SK-N-SH treated with all-trans-retinoic acid at 6 μM for 48 hours (cell line): ENCODE measurements at regions not wholly inside any gene's neighbourhood (a gene's known extent, or its start where the extent isn't known, plus 50 kb on each side); places are given as distances from the start of the nearest gene placed in this dataset.

Source experiments
- ATAC-seq: fragments of 200-7000 bp; cut with Tn5 transposase; 3 replicates; pipeline ENCODE4 v1.9.1; 2020; ENCODE audit warnings: mild to moderate bottlenecking, moderate library complexity
- ARNTL ChIP-seq: fragments of 450-650 bp; formaldehyde crosslinking; IDR thresholded peaks from 2 replicates; pipeline ENCODE4 v1.5.0; 2020; ENCODE audit warnings: low read depth, mild to moderate bottlenecking, moderate library complexity, borderline replicate concordance
- BACH2 ChIP-seq: fragments of 250-450 bp; sonication (Bioruptor Pico); IDR thresholded peaks from 2 replicates; pipeline ENCODE4 v1.9.0; 2021; ENCODE audit warnings: mild to moderate bottlenecking, borderline replicate concordance
- CSDC2 ChIP-seq: fragments of 250-450 bp; sonication (Bioruptor Pico); IDR thresholded peaks from 2 replicates; pipeline ENCODE4 v1.5.0; 2020; ENCODE audit warnings: mild to moderate bottlenecking, moderate library complexity
- ESRRG ChIP-seq: fragments of 250-450 bp; sonication (Bioruptor Pico); IDR thresholded peaks from 2 replicates; pipeline ENCODE4 v1.6.1; 2021; ENCODE audit warnings: mild to moderate bottlenecking
- ISL1 ChIP-seq: fragments of 250-450 bp; sonication (Bioruptor Pico); IDR thresholded peaks from 2 replicates; pipeline ENCODE4 v2.1.2; 2022; ENCODE audit warnings: mild to moderate bottlenecking, moderate library complexity
- OSR1 ChIP-seq: fragments of 250-450 bp; sonication (Bioruptor Pico); IDR thresholded peaks from 2 replicates; pipeline ENCODE4 v1.8.0; 2022; ENCODE audit warnings: moderate library complexity, mild to moderate bottlenecking, inconsistent platforms
- PPARA ChIP-seq: fragments of 250-450 bp; sonication (Bioruptor Pico); IDR thresholded peaks from 2 replicates; pipeline ENCODE4 v1.5.0; 2020; ENCODE audit warnings: mild to moderate bottlenecking, borderline replicate concordance
- RARB ChIP-seq: fragments of 250-450 bp; sonication (Bioruptor Pico); IDR thresholded peaks from 2 replicates; pipeline ENCODE4 v1.8.0; 2021; ENCODE audit warnings: mild to moderate bottlenecking, moderate library complexity
- SNAI2 ChIP-seq: fragments of 250-450 bp; sonication (Bioruptor Pico); IDR thresholded peaks from 2 replicates; pipeline ENCODE4 v1.5.0; 2020; ENCODE audit warnings: mild to moderate bottlenecking, moderate library complexity
- TCF4 ChIP-seq: fragments of 250-450 bp; sonication (Bioruptor Pico); IDR thresholded peaks from 2 replicates; pipeline ENCODE4 v1.8.0; 2021; ENCODE audit warnings: mild to moderate bottlenecking, moderate library complexity, borderline replicate concordance
- TOX ChIP-seq: fragments of 250-450 bp; sonication (Bioruptor Pico); IDR thresholded peaks from 2 replicates; pipeline ENCODE4 v1.8.0; 2021; ENCODE audit warnings: mild to moderate bottlenecking, moderate library complexity, borderline replicate concordance
- ZC3H10 ChIP-seq: fragments of 250-450 bp; sonication (Bioruptor Pico); IDR thresholded peaks from 2 replicates; pipeline ENCODE4 v1.5.1; 2021; ENCODE audit warnings: mild to moderate bottlenecking, moderate library complexity
- ZFP3 ChIP-seq: fragments of 250-450 bp; sonication (Bioruptor Pico); IDR thresholded peaks from 2 replicates; pipeline ENCODE4 v1.5.0; 2020; ENCODE audit warnings: mild to moderate bottlenecking, moderate library complexity
- ZFP30 ChIP-seq: fragments of 450-650 bp; formaldehyde crosslinking; IDR thresholded peaks from 2 replicates; pipeline ENCODE4 v1.5.0; 2022; ENCODE audit warnings: mild to moderate bottlenecking, moderate library complexity
- ZNF565 ChIP-seq: fragments of 450-650 bp; formaldehyde crosslinking; conservative IDR thresholded peaks from 2 replicates; pipeline ENCODE4 v1.5.0; 2020; ENCODE audit warnings: low read depth, mild to moderate bottlenecking, moderate library complexity
- ZNF70 ChIP-seq: fragments of 450-650 bp; formaldehyde crosslinking; IDR thresholded peaks from 2 replicates; pipeline ENCODE4 v1.5.0; 2020; ENCODE audit warnings: mild to moderate bottlenecking, moderate library complexity
- ZNF8 ChIP-seq: fragments of 450-650 bp; formaldehyde crosslinking; IDR thresholded peaks from 2 replicates; pipeline ENCODE4 v1.5.0; 2020; ENCODE audit warnings: mild to moderate bottlenecking, moderate library complexity
- TF ChIP-seq, protein P1 (sequence below): fragments of 250-450 bp; sonication (Bioruptor Pico); IDR thresholded peaks from 2 replicates; pipeline ENCODE4 v1.5.1; 2020; ENCODE audit warnings: low read depth, mild to moderate bottlenecking, moderate library complexity
- TF ChIP-seq, protein P2 (sequence below): fragments of 250-450 bp; sonication (Bioruptor Pico); IDR thresholded peaks from 2 replicates; pipeline ENCODE4 v1.5.1; 2021; ENCODE audit warnings: mild to moderate bottlenecking, moderate library complexity
- TF ChIP-seq, protein P3 (sequence below): fragments of 250-450 bp; sonication (Bioruptor Pico); IDR thresholded peaks from 2 replicates; pipeline ENCODE4 v1.5.0; 2020; ENCODE audit warnings: mild to moderate bottlenecking, moderate library complexity

DNA sequence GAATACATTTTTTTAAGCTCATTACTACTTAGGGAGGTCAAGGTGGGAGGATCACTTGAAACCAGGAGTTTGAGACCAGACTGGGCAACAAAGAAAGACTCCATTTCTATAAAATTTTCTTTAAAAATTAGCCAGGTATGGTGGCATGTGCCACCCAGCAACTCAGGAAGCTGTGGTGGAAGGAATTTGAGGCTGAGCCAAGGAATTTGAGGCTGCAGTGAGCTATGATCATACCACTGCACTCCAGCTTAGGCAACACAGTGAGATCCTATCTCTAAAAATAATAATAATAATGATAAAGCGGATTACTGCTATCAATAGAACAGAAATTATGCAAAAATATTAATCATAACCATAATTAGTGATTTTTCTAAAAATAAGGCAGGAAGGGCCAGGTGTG lies 170.3 kb downstream of the COPRS start:
- peak; percentile 48; the same call in 2 of the 3 replicates for ATAC-seq
- TF ChIP-seq CSDC2 (CRISPR knock-in tag) (no peak), RARB (CRISPR knock-in tag) (no peak)

DNA sequence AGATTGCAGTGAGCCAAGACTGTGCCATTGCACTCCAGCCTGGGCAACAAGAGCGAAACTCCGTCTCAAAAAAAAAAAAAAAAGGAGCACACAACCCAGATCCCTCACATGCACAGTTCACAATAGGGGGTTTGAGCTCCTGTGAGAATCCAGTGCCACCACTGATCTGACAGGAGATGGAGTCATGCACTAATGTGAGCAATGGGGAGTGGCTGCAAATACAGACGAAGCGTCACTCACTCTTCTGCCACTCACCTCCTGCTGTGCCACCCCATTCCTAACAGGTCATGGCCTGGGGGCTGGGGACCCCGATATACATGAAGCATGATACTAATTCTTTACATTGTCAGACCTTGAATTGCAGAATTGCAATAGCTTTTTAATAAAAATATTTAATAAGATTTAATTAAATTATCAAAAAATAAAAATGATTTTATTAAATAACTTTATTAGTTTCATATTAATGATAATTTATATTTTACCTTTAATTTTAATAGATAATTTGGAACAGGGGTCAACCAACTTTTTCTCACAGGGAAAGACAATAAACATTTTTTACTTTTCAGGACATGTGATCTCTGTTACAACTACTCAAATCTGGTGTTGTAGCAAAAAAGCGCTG lies 171.4 kb downstream of the COPRS start:
- no peak for ATAC-seq

DNA sequence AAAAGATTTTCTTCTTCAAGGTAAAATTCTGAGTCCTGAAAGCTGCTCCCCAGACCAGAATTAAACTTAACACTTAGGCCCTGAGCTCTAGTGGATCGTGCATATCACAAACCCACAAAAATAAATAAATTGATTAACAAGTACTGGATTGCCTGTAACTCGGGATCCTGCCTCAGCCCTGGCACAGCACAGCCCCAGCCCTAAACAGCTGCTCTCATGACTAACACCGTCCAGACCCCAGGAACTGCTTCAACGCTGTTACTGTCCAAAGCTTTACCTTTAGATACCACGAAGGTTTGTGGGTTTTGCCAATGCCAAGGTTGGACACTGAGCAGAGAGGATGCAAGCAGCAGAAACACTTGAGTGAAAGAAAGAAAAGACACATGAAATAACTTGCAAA lies 172.5 kb downstream of the COPRS start:
- TF ChIP-seq TOX (CRISPR knock-in tag), result no peak
- no peak for TF ChIP-seq ISL1 (CRISPR knock-in tag)
- TF ChIP-seq, protein P1, sequence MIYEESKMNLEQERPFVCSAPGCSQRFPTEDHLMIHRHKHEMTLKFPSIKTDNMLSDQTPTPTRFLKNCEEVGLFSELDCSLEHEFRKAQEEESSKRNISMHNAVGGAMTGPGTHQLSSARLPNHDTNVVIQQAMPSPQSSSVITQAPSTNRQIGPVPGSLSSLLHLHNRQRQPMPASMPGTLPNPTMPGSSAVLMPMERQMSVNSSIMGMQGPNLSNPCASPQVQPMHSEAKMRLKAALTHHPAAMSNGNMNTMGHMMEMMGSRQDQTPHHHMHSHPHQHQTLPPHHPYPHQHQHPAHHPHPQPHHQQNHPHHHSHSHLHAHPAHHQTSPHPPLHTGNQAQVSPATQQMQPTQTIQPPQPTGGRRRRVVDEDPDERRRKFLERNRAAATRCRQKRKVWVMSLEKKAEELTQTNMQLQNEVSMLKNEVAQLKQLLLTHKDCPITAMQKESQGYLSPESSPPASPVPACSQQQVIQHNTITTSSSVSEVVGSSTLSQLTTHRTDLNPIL (CRISPR knock-in tag), result no peak
- no peak for TF ChIP-seq ZC3H10
- no peak for TF ChIP-seq BACH2
- no peak for TF ChIP-seq PPARA
- TF ChIP-seq ZFP30 (CRISPR knock-in tag), result no peak
- TF ChIP-seq RARB (CRISPR knock-in tag), result no peak
- no peak for TF ChIP-seq OSR1
- no peak for TF ChIP-seq ZNF70
- TF ChIP-seq ESRRG (CRISPR knock-in tag), result no peak
- no peak for TF ChIP-seq ARNTL (CRISPR knock-in tag)
- TF ChIP-seq, protein P2, sequence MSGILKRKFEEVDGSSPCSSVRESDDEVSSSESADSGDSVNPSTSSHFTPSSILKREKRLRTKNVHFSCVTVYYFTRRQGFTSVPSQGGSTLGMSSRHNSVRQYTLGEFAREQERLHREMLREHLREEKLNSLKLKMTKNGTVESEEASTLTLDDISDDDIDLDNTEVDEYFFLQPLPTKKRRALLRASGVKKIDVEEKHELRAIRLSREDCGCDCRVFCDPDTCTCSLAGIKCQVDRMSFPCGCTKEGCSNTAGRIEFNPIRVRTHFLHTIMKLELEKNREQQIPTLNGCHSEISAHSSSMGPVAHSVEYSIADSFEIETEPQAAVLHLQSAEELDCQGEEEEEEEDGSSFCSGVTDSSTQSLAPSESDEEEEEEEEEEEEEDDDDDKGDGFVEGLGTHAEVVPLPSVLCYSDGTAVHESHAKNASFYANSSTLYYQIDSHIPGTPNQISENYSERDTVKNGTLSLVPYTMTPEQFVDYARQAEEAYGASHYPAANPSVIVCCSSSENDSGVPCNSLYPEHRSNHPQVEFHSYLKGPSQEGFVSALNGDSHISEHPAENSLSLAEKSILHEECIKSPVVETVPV (CRISPR knock-in tag), result no peak
- TF ChIP-seq SNAI2 (CRISPR knock-in tag), result no peak
- TF ChIP-seq TCF4 (CRISPR knock-in tag), result no peak
- no peak for TF ChIP-seq ZFP3 (CRISPR knock-in tag)
- no peak for TF ChIP-seq ZNF8 (CRISPR knock-in tag)
- no peak for TF ChIP-seq CSDC2 (CRISPR knock-in tag)
- TF ChIP-seq, protein P3, sequence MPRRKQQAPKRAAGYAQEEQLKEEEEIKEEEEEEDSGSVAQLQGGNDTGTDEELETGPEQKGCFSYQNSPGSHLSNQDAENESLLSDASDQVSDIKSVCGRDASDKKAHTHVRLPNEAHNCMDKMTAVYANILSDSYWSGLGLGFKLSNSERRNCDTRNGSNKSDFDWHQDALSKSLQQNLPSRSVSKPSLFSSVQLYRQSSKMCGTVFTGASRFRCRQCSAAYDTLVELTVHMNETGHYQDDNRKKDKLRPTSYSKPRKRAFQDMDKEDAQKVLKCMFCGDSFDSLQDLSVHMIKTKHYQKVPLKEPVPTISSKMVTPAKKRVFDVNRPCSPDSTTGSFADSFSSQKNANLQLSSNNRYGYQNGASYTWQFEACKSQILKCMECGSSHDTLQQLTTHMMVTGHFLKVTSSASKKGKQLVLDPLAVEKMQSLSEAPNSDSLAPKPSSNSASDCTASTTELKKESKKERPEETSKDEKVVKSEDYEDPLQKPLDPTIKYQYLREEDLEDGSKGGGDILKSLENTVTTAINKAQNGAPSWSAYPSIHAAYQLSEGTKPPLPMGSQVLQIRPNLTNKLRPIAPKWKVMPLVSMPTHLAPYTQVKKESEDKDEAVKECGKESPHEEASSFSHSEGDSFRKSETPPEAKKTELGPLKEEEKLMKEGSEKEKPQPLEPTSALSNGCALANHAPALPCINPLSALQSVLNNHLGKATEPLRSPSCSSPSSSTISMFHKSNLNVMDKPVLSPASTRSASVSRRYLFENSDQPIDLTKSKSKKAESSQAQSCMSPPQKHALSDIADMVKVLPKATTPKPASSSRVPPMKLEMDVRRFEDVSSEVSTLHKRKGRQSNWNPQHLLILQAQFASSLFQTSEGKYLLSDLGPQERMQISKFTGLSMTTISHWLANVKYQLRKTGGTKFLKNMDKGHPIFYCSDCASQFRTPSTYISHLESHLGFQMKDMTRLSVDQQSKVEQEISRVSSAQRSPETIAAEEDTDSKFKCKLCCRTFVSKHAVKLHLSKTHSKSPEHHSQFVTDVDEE (CRISPR knock-in tag), result no peak
- TF ChIP-seq, all 23 proteins: peak for 0
- ATAC-seq, result no peak

More for the DNA sequence above, 171.4 kb downstream of the COPRS start:
- TF ChIP-seq SNAI2 (CRISPR knock-in tag), result no peak
- TF ChIP-seq ZFP30 (CRISPR knock-in tag), result no peak
- TF ChIP-seq ESRRG (CRISPR knock-in tag), result no peak
- TF ChIP-seq BACH2, result no peak
- no peak for TF ChIP-seq ZFP3 (CRISPR knock-in tag)
- TF ChIP-seq, protein P3 (CRISPR knock-in tag), result no peak
- TF ChIP-seq TOX (CRISPR knock-in tag), result no peak
- no peak for TF ChIP-seq PPARA
- TF ChIP-seq, protein P2 (CRISPR knock-in tag), result no peak
- TF ChIP-seq ZNF565 (CRISPR knock-in tag), result no peak
- TF ChIP-seq, all 23 proteins: peak for 0
